ENCODE measurements at regions not wholly inside any gene's neighbourhood (a gene's known extent, or its start where the extent isn't known, plus 50 kb on each side); places are given as distances from the start of the nearest gene placed in this dataset.

DNA sequence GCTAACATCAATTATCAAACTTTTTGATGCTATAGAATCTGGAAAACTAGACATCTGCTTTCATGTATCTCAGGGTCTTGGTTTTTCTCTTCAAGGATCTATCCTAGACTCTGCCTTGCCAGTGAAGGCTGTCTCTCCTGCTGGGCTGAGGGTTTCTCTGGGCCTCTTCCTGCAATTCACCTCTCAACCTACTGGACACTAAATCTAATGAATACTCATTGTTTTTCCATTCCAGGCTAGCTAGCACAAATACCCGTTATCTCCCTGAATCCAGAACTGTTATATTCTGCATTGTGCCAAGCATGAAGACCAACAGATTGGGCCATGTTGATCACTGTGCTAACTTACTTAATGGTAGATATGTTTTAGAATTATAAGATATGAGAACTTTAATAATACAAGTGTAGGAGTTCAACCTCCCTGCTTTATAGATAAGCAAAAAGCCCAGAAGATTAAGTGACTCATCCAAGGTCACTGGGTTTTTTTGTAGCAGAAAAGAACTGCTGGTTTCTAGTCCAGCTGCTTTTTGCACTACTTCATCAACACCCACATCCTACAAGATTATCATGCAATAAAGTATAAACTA is 56.5 kb upstream of the RNF38 start:
- TF ChIP-seq CTCF (conservative IDR thresholded peaks at IDR 0.05) = no peak
- TF ChIP-seq EZH2 (IDR thresholded peaks at IDR 0.05; ENCODE audit: low read depth) = no peak

Measured in PC-9 (cell line).